Trophoblast cell (in vitro differentiated cells and primary cell): ENCODE measurements at regions not wholly inside any gene's neighbourhood (a gene's known extent, or its start where the extent isn't known, plus 50 kb on each side); places are given as distances from the start of the nearest gene placed in this dataset.

ENCODE experiments used
- DNase-seq, 2 donors: peaks; one replicate each; pipeline ENCODE4 v3.0.0-alpha.2; 2016
- H2AFZ ChIP-seq: 2 replicates; pipeline ENCODE4 v1.6.1; 2013; ENCODE audit warnings: low read length, moderate library complexity, mild to moderate bottlenecking; ENCODE audit not compliant: insufficient read depth, poor library complexity
- H2AK5ac ChIP-seq: 2 replicates; pipeline ENCODE4 v1.6.1; 2013; ENCODE audit warnings: mild to moderate bottlenecking, low read length
- H2BK120ac ChIP-seq: 2 replicates; pipeline ENCODE4 v1.6.1; 2013; ENCODE audit warnings: low read length, mild to moderate bottlenecking, moderate library complexity; ENCODE audit not compliant: insufficient read depth, poor library complexity
- H2BK12ac ChIP-seq: 2 replicates; pipeline ENCODE4 v1.6.1; 2013; ENCODE audit warnings: mild to moderate bottlenecking, low read length, moderate library complexity
- H2BK5ac ChIP-seq: 2 replicates; pipeline ENCODE4 v1.6.1; 2013; ENCODE audit warnings: low read length, low read depth, moderate library complexity, mild to moderate bottlenecking; ENCODE audit not compliant: poor library complexity
- H3K14ac ChIP-seq: 2 replicates; pipeline ENCODE4 v1.6.1; 2013; ENCODE audit warnings: mild to moderate bottlenecking, low read length
- H3K18ac ChIP-seq: 2 replicates; pipeline ENCODE4 v1.6.1; 2013; ENCODE audit warnings: mild to moderate bottlenecking, low read length
- H3K23ac ChIP-seq: 2 replicates; pipeline ENCODE4 v1.6.1; 2013; ENCODE audit warnings: low read length
- H3K27ac ChIP-seq: 2 replicates; pipeline ENCODE4 v1.5.1; 2013; ENCODE audit warnings: low read depth, mild to moderate bottlenecking, inconsistent platforms, low read length, moderate library complexity
- H3K27me3 ChIP-seq: 2 replicates; pipeline ENCODE4 v1.6.1; 2013; ENCODE audit warnings: inconsistent platforms, mild to moderate bottlenecking, low read length, moderate library complexity; ENCODE audit not compliant: insufficient read depth
- H3K36me3 ChIP-seq, 2 experiments: 1 replicate in 1 of 2; 2 replicates in 1 of 2; pipeline ENCODE4 v1.6.1; 2013; ENCODE audit warnings: low read length in 2 of 2, mild to moderate bottlenecking in 2 of 2, moderate library complexity in 1 of 2; ENCODE audit not compliant: insufficient read depth in 2 of 2, control insufficient read depth in 1 of 2
- H3K4ac ChIP-seq: 2 replicates; pipeline ENCODE4 v1.6.1; 2013; ENCODE audit warnings: low read depth, mild to moderate bottlenecking, low read length, moderate library complexity
- H3K4me1 ChIP-seq, 2 experiments: 1 replicate in 1 of 2; 2 replicates in 1 of 2; pipeline ENCODE4 v1.6.1; 2013; ENCODE audit warnings: low read length in 2 of 2, mild to moderate bottlenecking in 2 of 2, moderate library complexity in 1 of 2; ENCODE audit not compliant: insufficient read depth in 2 of 2, control insufficient read depth in 1 of 2
- H3K4me2 ChIP-seq: 2 replicates; pipeline ENCODE4 v1.6.1; 2013; ENCODE audit warnings: inconsistent platforms, mild to moderate bottlenecking, low read length, moderate library complexity
- H3K4me3 ChIP-seq: 2 replicates; pipeline ENCODE4 v1.5.1; 2013; ENCODE audit warnings: mild to moderate bottlenecking, low read depth, low read length, inconsistent platforms
- H3K79me1 ChIP-seq: one replicate; pipeline ENCODE4 v1.6.1; 2013; ENCODE audit warnings: low read length
- H3K79me2 ChIP-seq: 2 replicates; pipeline ENCODE4 v1.6.1; 2013; ENCODE audit warnings: low read length, mild to moderate bottlenecking; ENCODE audit not compliant: control insufficient read depth, insufficient read depth, poor library complexity
- H3K9ac ChIP-seq: 2 replicates; pipeline ENCODE4 v1.6.1; 2013; ENCODE audit warnings: mild to moderate bottlenecking, low read length
- H3K9me3 ChIP-seq: 2 replicates; pipeline ENCODE4 v1.6.1; 2013; ENCODE audit warnings: low read depth, mild to moderate bottlenecking, control low read depth, inconsistent platforms, low read length; ENCODE audit not compliant: insufficient read depth
- H4K12ac ChIP-seq: 2 replicates; pipeline ENCODE4 v1.6.1; 2013; ENCODE audit warnings: low read depth, mild to moderate bottlenecking, low read length, moderate library complexity
- H4K8ac ChIP-seq: 2 replicates; pipeline ENCODE4 v1.6.1; 2013; ENCODE audit warnings: low read depth, mild to moderate bottlenecking, low read length, moderate library complexity
- H4K91ac ChIP-seq: one replicate; pipeline ENCODE4 v1.6.1; 2013; ENCODE audit warnings: low read depth, mild to moderate bottlenecking, low read length, moderate library complexity
- WGBS: extraction: QIAGEN DNeasy Blood & Tissue Kit; methylation state at CpG from one replicate; pipeline ENCODE4 v1.1.7; 2013; ENCODE audit warnings: missing lambda C conversion rate; ENCODE audit not compliant: insufficient read length, insufficient coverage; ENCODE audit errors: extremely low coverage; 5-methylcytosine and 5-hydroxymethylcytosine counted together

DNA sequence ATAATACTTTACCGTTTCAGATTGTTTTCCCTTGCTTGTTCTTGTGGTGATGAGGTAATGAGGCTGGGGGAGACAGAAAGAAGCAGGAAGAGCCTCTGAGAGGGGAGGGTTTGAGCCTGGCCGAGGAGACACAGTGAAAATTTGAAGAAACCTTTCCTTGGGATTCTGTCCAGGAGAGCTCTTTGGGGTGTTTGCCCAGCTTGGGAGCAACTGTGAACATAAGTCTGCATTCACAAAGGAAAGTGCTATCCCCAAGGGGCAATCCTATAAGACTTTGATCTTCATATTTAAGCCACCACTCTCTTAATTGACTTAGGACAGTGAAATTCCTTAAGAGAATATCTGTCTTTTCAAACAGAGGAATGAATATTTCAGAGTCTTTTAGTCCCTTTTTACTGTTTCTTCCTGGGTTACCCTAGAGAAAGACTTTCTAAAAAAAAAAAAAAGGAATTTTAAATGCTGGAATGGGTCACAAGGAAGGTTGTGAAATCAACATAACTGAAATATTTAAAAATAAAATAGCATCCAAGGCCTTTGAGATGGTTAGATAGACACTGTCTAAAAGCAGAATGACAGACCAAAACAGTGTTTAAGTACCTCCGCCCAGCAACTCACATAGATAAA is 52.5 kb upstream of the STAM2 start:
- peak in 1 of 2 donors; percentile 85 for DNase-seq
- peak overlapping the region; percentile 74 for H3K14ac ChIP-seq
- H4K12ac ChIP-seq = peak overlapping the region; percentile 80
- no peak overlapping the region for H2AFZ ChIP-seq
- H2BK12ac ChIP-seq = peak overlapping the region; percentile 76
- H3K4me3 ChIP-seq = no peak overlapping the region
- H2BK120ac ChIP-seq = peak overlapping the region; percentile 94
- H3K23ac ChIP-seq = no peak overlapping the region
- no peak overlapping the region for H3K9ac ChIP-seq
- no peaks in the 10 kb centered on the region for H3K4me1 ChIP-seq
- H4K8ac ChIP-seq = peak overlapping the region; percentile 38
- no peak overlapping the region for H3K4me2 ChIP-seq
- peak overlapping the region; percentile 92 for H2BK5ac ChIP-seq
- H3K4ac ChIP-seq = no peak overlapping the region
- H3K79me1 ChIP-seq = peaks cover 7% of the 10 kb centered on the region
- H3K27ac ChIP-seq = peak overlapping the region; percentile 51
- H3K9me3 ChIP-seq = no peaks in the 10 kb centered on the region
- no peak overlapping the region for H3K18ac ChIP-seq
- no CpG with 5 or more reads among the region's 3 CpGs for WGBS
- no peaks in the 10 kb centered on the region for H3K36me3 ChIP-seq
- H2AK5ac ChIP-seq = no peak overlapping the region
- H4K91ac ChIP-seq = peak overlapping the region; percentile 89
- H3K79me2 ChIP-seq = no peaks in the 10 kb centered on the region
- H3K27me3 ChIP-seq = no peaks in the 10 kb centered on the region

- Histone ChIP-seq H3K14ac (no peak overlapping the region), H3K4me3 (no peak overlapping the region), H3K36me3 (no peaks in the 10 kb centered on the region), H3K9me3 (no peaks in the 10 kb centered on the region), H2BK5ac (no peak overlapping the region), H3K79me2 (no peaks in the 10 kb centered on the region), H3K9ac (no peak overlapping the region), H3K4ac (no peak overlapping the region), H2BK120ac (no peak overlapping the region), H4K12ac (no peak overlapping the region), H3K4me1 (no peaks in the 10 kb centered on the region), H3K27ac (no peak overlapping the region), H3K27me3 (no peaks in the 10 kb centered on the region), H3K18ac (no peak overlapping the region), H4K8ac (no peak overlapping the region), H3K23ac (no peak overlapping the region), H4K91ac (no peak overlapping the region), H2BK12ac (no peak overlapping the region), H2AK5ac (no peak overlapping the region), H3K79me1 (peaks cover 4% of the 10 kb centered on the region), H2AFZ (no peak overlapping the region), H3K4me2 (no peak overlapping the region)
- no peak for DNase-seq
Measured at GRCh38 chr2:152231446-152231845, 55.9 kb upstream of the STAM2 start.

- Histone ChIP-seq H3K27me3 (no peaks in the 10 kb centered on the region), H2BK12ac (no peak overlapping the region), H3K79me2 (no peaks in the 10 kb centered on the region), H3K4me2 (no peak overlapping the region), H3K36me3 (no peaks in the 10 kb centered on the region), H3K9me3 (no peaks in the 10 kb centered on the region), H4K12ac (no peak overlapping the region), H3K18ac (no peak overlapping the region), H3K4ac (no peak overlapping the region), H3K27ac (no peak overlapping the region), H2BK120ac (no peak overlapping the region), H2BK5ac (no peak overlapping the region), H3K4me3 (no peak overlapping the region), H3K79me1 (peaks cover 1% of the 10 kb centered on the region), H2AK5ac (no peak overlapping the region), H4K8ac (no peak overlapping the region), H3K23ac (no peak overlapping the region), H3K4me1 (no peaks in the 10 kb centered on the region), H3K9ac (no peak overlapping the region), H2AFZ (no peak overlapping the region), H4K91ac (no peak overlapping the region), H3K14ac (no peak overlapping the region)
- DNase-seq = peak in 1 of 2 donors; percentile 34
Measured at GRCh38 chr2:152234277-152234676, 58.7 kb upstream of the STAM2 start.

DNA sequence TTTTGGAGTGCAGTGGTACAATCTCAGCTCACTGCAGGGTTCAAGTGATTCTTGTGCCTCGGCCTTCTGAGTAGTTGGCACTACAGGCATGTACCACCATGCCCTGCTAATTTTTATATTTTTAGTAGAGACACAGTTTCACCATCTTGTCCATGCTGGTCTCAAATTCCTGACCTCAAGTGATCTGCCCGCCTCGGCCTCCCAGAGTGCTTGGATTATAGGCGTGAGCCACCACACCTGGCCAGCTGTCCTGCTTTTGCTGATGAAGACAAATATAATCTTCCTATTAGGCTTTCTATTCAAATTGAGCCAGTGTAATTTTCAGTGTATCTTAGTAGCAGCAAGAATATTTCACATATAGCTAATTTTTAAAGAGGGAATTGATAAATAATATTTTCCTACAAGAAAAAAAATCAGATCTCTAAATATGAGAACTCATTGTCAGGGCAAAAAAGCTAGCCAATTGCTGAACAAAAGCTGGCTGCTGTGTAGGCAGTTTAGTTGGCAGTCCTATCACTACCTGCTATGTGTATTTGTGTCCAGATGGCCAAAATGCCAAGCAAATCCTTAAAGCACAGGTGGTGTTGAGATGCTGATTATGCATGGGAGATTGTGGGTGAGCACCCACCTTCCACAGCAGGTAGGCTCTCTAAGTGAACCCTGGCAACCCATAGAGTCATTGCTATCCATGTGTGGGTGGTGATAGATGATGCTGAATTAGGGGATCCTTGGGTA is 60.8 kb upstream of the STAM2 start:
- no peaks in the 10 kb centered on the region for H3K9me3 ChIP-seq
- peak in 1 of 2 donors; percentile 63 for DNase-seq
- no peaks in the 10 kb centered on the region for H3K79me2 ChIP-seq
- no peak overlapping the region for H2AK5ac ChIP-seq
- H3K36me3 ChIP-seq = no peaks in the 10 kb centered on the region
- H3K79me1 ChIP-seq = no peaks in the 10 kb centered on the region
- H3K4me2 ChIP-seq = no peak overlapping the region
- no peak overlapping the region for H3K27ac ChIP-seq
- no peak overlapping the region for H3K18ac ChIP-seq
- H4K91ac ChIP-seq = no peak overlapping the region
- H3K23ac ChIP-seq = no peak overlapping the region
- no CpG with 5 or more reads among the region's 4 CpGs for WGBS
- no peak overlapping the region for H3K4me3 ChIP-seq
- no peaks in the 10 kb centered on the region for H3K4me1 ChIP-seq
- no peak overlapping the region for H4K12ac ChIP-seq
- H4K8ac ChIP-seq = no peak overlapping the region
- H2BK120ac ChIP-seq = no peak overlapping the region
- H3K27me3 ChIP-seq = no peaks in the 10 kb centered on the region
- H3K9ac ChIP-seq = no peak overlapping the region
- no peak overlapping the region for H2BK5ac ChIP-seq
- H2BK12ac ChIP-seq = no peak overlapping the region
- H2AFZ ChIP-seq = no peak overlapping the region
- no peak overlapping the region for H3K14ac ChIP-seq
- no peak overlapping the region for H3K4ac ChIP-seq
